ENCODE measurements at regions not wholly inside any gene's neighbourhood (a gene's known extent, or its start where the extent isn't known, plus 50 kb on each side); places are given as distances from the start of the nearest gene placed in this dataset.

GRCh38 chrX:16039834-16040233, 83.5 kb upstream of the GRPR start:
- no peak for TF ChIP-seq CTCF (IDR thresholded peaks at IDR 0.05; ENCODE audit: insufficient read depth, low read depth, low read length, missing control alignments)
- no peak overlapping the region for H3K4me3 ChIP-seq (ENCODE audit: low read depth, low read length)
- peak; percentile 17 for DNase-seq (ENCODE audit: low read depth)

GRCh38 chrX:16039363-16039762, 84.0 kb upstream of the GRPR start:
- no peak overlapping the region for H3K4me3 ChIP-seq (ENCODE audit: low read depth, low read length)
- no peak for TF ChIP-seq CTCF (IDR thresholded peaks at IDR 0.05; ENCODE audit: insufficient read depth, low read depth, low read length, missing control alignments)
- peak; percentile 24 for DNase-seq (ENCODE audit: low read depth)

GRCh38 chrX:16033331-16033730, 90.0 kb upstream of the GRPR start:
- DNase-seq (ENCODE audit: low read depth): no peak
- no peak overlapping the region for H3K4me3 ChIP-seq (ENCODE audit: low read depth, low read length)
- TF ChIP-seq CTCF (IDR thresholded peaks at IDR 0.05; ENCODE audit: insufficient read depth, low read depth, low read length, missing control alignments): no peak

- H3K4me3 ChIP-seq (ENCODE audit: low read depth, low read length): no peak overlapping the region
- DNase-seq (ENCODE audit: low read depth): no peak
- no peak for TF ChIP-seq CTCF (IDR thresholded peaks at IDR 0.05; ENCODE audit: insufficient read depth, low read depth, low read length, missing control alignments)
Measured at GRCh38 chrX:16028576-16028975, 94.8 kb upstream of the GRPR start.

GRCh38 chrX:16023790-16024734, 99.3 kb upstream of the GRPR start:
- no peak overlapping the region for H3K4me3 ChIP-seq (ENCODE audit: low read depth, low read length)

GRCh38 chrX:16022580-16023200, 100.7 kb upstream of the GRPR start:
- TF ChIP-seq CTCF (IDR thresholded peaks at IDR 0.05; ENCODE audit: insufficient read depth, low read depth, low read length, missing control alignments): no peak
- DNase-seq (ENCODE audit: low read depth): no peak
- H3K4me3 ChIP-seq (ENCODE audit: low read depth, low read length): no peak overlapping the region

More at GRCh38 chrX:16023790-16024734, 99.3 kb upstream of the GRPR start:
- DNase-seq (ENCODE audit: low read depth): peak; percentile 71
- no peak for TF ChIP-seq CTCF (IDR thresholded peaks at IDR 0.05; ENCODE audit: insufficient read depth, low read depth, low read length, missing control alignments)
